PC-9 (cell line): ENCODE measurements at regions not wholly inside any gene's neighbourhood (a gene's known extent, or its start where the extent isn't known, plus 50 kb on each side); places are given as distances from the start of the nearest gene placed in this dataset.

Source experiments
- BruUV-seq: library from RNA; stranded (reverse); fragments of 400-500 nt; replicated peaks from 2 replicates; lab custom pipeline; 2021; lab: Mats Ljungman, UMichigan
- CTCF ChIA-PET: fragments of 300-600 bp; sonication (Branson Sonifier 250); formaldehyde crosslinking; loops from one replicate; lab custom pipeline; 2022; ENCODE audit warnings: antibody characterized with exemption; lab: Charles Lee
- POLR2A ChIA-PET: fragments of 300-600 bp; sonication (Branson Sonifier 250); formaldehyde crosslinking; loops from one replicate; lab custom pipeline; 2022; ENCODE audit warnings: antibody characterized with exemption; ENCODE audit not compliant: unreplicated experiment; lab: Charles Lee
- DNase-seq, 2 experiments: peaks; one replicate each; pipeline versions ENCODE4 v3.0.0 to v3.0.0-alpha.2; 2015 to 2022; ENCODE audit warnings: mixed read lengths in 1 of 2
- H2AFZ ChIP-seq: fragments of 200-600 bp; sonication (generic); 2 replicates; pipeline ENCODE4 v1.8.1; 2017; ENCODE audit warnings: antibody characterized with exemption
- H3F3A ChIP-seq: fragments of 200-600 bp; sonication (generic); 2 replicates; pipeline ENCODE4 v1.8.1; 2017; ENCODE audit warnings: antibody characterized with exemption, mild to moderate bottlenecking, low read depth; ENCODE audit not compliant: insufficient read depth
- H3K27ac ChIP-seq: fragments of 200-600 bp; sonication (generic); 2 replicates; pipeline ENCODE4 v1.6.1; 2016; ENCODE audit warnings: mixed run types
- H3K27me3 ChIP-seq: fragments of 200-600 bp; sonication (generic); 2 replicates; pipeline ENCODE4 v1.6.1; 2016; ENCODE audit warnings: low read depth, mixed run types; ENCODE audit not compliant: insufficient read depth
- H3K36me3 ChIP-seq: fragments of 200-600 bp; sonication (generic); 2 replicates; pipeline ENCODE4 v1.6.1; 2016; ENCODE audit warnings: low read depth, mixed run types
- H3K4me1 ChIP-seq: fragments of 200-600 bp; sonication (generic); replicated peaks from 2 replicates; pipeline ENCODE4 v1.6.1; 2016; ENCODE audit warnings: mixed run types; ENCODE audit not compliant: insufficient read depth
- H3K4me2 ChIP-seq: fragments of 200-600 bp; sonication (generic); 2 replicates; pipeline ENCODE4 v1.6.1; 2017; ENCODE audit warnings: mixed run types
- H3K4me3 ChIP-seq: fragments of 200-600 bp; sonication (generic); 2 replicates; pipeline ENCODE4 v1.6.1; 2016; ENCODE audit warnings: mixed run types
- H3K79me2 ChIP-seq: fragments of 200-600 bp; sonication (generic); 2 replicates; pipeline ENCODE4 v1.6.1; 2017; ENCODE audit warnings: low read depth, mixed run types
- H3K9me2 ChIP-seq: fragments of 200-600 bp; sonication (generic); 2 replicates; pipeline ENCODE4 v1.8.1; 2017; ENCODE audit warnings: mild to moderate bottlenecking; ENCODE audit not compliant: insufficient read depth
- H3K9me3 ChIP-seq: fragments of 200-600 bp; sonication (generic); 2 replicates; pipeline ENCODE4 v1.8.1; 2016; ENCODE audit warnings: low read depth; ENCODE audit not compliant: insufficient read depth
- H4K20me1 ChIP-seq: fragments of 200-600 bp; sonication (generic); 2 replicates; pipeline ENCODE4 v1.8.1; 2017; ENCODE audit not compliant: insufficient read depth
- EZH2 ChIP-seq: fragments of 200-600 bp; sonication (generic); IDR thresholded peaks from 2 replicates; pipeline ENCODE4 v1.8.0; 2017; ENCODE audit warnings: antibody characterized with exemption, low read depth
- intact Hi-C: fragments of 100-400 bp; cut with micrococcal nuclease; formaldehyde crosslinking; loops from one replicate; pipeline ENCODE4 v1.10.0; 2022; ENCODE audit not compliant: unreplicated experiment
- TF ChIP-seq, protein P1 (sequence below): fragments of 200-600 bp; sonication (generic); conservative IDR thresholded peaks from 2 replicates; pipeline ENCODE4 v1.6.1; 2017; ENCODE audit warnings: mixed run types, antibody characterized with exemption, mild to moderate bottlenecking, moderate library complexity

- Histone ChIP-seq H3K4me2 (no peak overlapping the region), H2AFZ (no peak overlapping the region), H3K4me1 (no peaks in the 10 kb centered on the region), H3K36me3 (no peaks in the 10 kb centered on the region), H3K4me3 (no peak overlapping the region), H3F3A (no peaks in the 10 kb centered on the region), H3K9me3 (no peaks in the 10 kb centered on the region), H3K27me3 (no peaks in the 10 kb centered on the region), H4K20me1 (no peaks in the 10 kb centered on the region), H3K79me2 (no peaks in the 10 kb centered on the region), H3K27ac (no peak overlapping the region), H3K9me2 (no peaks in the 10 kb centered on the region)
- TF ChIP-seq, protein P1, sequence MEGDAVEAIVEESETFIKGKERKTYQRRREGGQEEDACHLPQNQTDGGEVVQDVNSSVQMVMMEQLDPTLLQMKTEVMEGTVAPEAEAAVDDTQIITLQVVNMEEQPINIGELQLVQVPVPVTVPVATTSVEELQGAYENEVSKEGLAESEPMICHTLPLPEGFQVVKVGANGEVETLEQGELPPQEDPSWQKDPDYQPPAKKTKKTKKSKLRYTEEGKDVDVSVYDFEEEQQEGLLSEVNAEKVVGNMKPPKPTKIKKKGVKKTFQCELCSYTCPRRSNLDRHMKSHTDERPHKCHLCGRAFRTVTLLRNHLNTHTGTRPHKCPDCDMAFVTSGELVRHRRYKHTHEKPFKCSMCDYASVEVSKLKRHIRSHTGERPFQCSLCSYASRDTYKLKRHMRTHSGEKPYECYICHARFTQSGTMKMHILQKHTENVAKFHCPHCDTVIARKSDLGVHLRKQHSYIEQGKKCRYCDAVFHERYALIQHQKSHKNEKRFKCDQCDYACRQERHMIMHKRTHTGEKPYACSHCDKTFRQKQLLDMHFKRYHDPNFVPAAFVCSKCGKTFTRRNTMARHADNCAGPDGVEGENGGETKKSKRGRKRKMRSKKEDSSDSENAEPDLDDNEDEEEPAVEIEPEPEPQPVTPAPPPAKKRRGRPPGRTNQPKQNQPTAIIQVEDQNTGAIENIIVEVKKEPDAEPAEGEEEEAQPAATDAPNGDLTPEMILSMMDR, result no peak
- TF ChIP-seq EZH2, result no peak
- ChIA-PET CTCF (no interaction called here), POLR2A (no interaction called here)
- intact Hi-C loops, result no loop called here
- BruUV-seq, result no TSS peak
- DNase-seq, result no peak
Measured at GRCh38 chr3:67916353-67916752, 261.9 kb upstream of the SUCLG2 start.

GRCh38 chr3:67907735-67908134 lies 253.3 kb upstream of the SUCLG2 start:
- ChIA-PET CTCF (no interaction called here), POLR2A (no interaction called here)
- H3K4me3 ChIP-seq, result no peak overlapping the region
- TF ChIP-seq, protein P1, result no peak
- no peak for TF ChIP-seq EZH2
- H3K36me3 ChIP-seq, result no peaks in the 10 kb centered on the region
- intact Hi-C loops, result no loop called here
- no peaks in the 10 kb centered on the region for H4K20me1 ChIP-seq
- H2AFZ ChIP-seq, result no peak overlapping the region
- no peak overlapping the region for H3K4me2 ChIP-seq
- H3K27me3 ChIP-seq, result no peaks in the 10 kb centered on the region
- no TSS peak for BruUV-seq
- no peaks in the 10 kb centered on the region for H3K4me1 ChIP-seq
- H3K79me2 ChIP-seq, result no peaks in the 10 kb centered on the region
- H3F3A ChIP-seq, result no peaks in the 10 kb centered on the region
- DNase-seq, result no peak
- H3K9me2 ChIP-seq, result no peaks in the 10 kb centered on the region
- no peak overlapping the region for H3K27ac ChIP-seq
- H3K9me3 ChIP-seq, result no peaks in the 10 kb centered on the region

DNA sequence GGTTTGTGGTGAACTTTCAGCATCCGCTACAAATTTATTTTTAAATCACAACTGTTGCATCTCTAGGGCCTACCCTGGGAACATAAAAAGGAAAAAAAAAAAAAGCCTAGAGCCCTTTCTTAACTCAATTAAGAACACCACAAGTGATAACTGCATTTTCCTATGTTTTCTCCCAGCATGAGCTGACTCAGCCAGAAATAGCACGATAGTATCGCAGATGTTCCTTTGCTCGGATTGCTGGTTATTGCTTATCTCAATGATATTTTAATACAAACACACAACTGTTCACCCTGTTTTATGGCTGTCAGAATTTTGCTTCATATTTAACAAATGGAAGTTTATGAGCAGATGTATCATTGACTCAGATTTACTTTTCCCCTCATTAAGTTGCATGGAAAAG lies 251.8 kb upstream of the SUCLG2 start:
- H3K9me3 ChIP-seq, result no peaks in the 10 kb centered on the region
- no TSS peak for BruUV-seq
- H3F3A ChIP-seq, result no peaks in the 10 kb centered on the region
- no peaks in the 10 kb centered on the region for H3K27me3 ChIP-seq
- H3K4me1 ChIP-seq, result no peaks in the 10 kb centered on the region
- no peak overlapping the region for H3K4me3 ChIP-seq
- no peaks in the 10 kb centered on the region for H3K9me2 ChIP-seq
- POLR2A ChIA-PET, result no interaction called here
- H4K20me1 ChIP-seq, result no peaks in the 10 kb centered on the region
- TF ChIP-seq, protein P1, result no peak
- no peak for TF ChIP-seq EZH2
- DNase-seq, result no peak
- H3K36me3 ChIP-seq, result no peaks in the 10 kb centered on the region
- no peak overlapping the region for H2AFZ ChIP-seq
- intact Hi-C loops, result no loop called here
- H3K4me2 ChIP-seq, result no peak overlapping the region
- no peaks in the 10 kb centered on the region for H3K79me2 ChIP-seq
- no peak overlapping the region for H3K27ac ChIP-seq
- CTCF ChIA-PET, result no interaction called here
